SJSA1 (cell line): ENCODE measurements at regions not wholly inside any gene's neighbourhood (a gene's known extent, or its start where the extent isn't known, plus 50 kb on each side); places are given as distances from the start of the nearest gene placed in this dataset.

Experiments used
- DNase-seq, 2 experiments: peaks; one replicate each; pipeline ENCODE4 v3.0.0-alpha.2; 2015 to 2020; ENCODE audit warnings: low spot score in 2 of 2, low read depth in 1 of 2
- H3K27ac ChIP-seq: fragments of 250-450 bp; sonication (Bioruptor Pico); 2 replicates; pipeline ENCODE4 v1.5.1; 2020; ENCODE audit warnings: mild to moderate bottlenecking, moderate library complexity
- H3K27me3 ChIP-seq: fragments of 250-450 bp; sonication (Bioruptor Pico); replicated peaks from 2 replicates; pipeline ENCODE4 v1.5.1; 2020; ENCODE audit warnings: mild to moderate bottlenecking, moderate library complexity
- H3K36me3 ChIP-seq: fragments of 250-450 bp; sonication (Bioruptor Pico); 2 replicates; pipeline ENCODE4 v1.5.1; 2020; ENCODE audit warnings: mild to moderate bottlenecking
- H3K4me1 ChIP-seq: fragments of 250-450 bp; sonication (Bioruptor Pico); replicated peaks from 2 replicates; pipeline ENCODE4 v1.6.1; 2021; ENCODE audit warnings: mild to moderate bottlenecking
- H3K4me3 ChIP-seq: fragments of 250-450 bp; sonication (Bioruptor Pico); 2 replicates; pipeline ENCODE4 v1.5.1; 2020; ENCODE audit warnings: mild to moderate bottlenecking
- H3K9me3 ChIP-seq: fragments of 250-450 bp; sonication (Bioruptor Pico); replicated peaks from 2 replicates; pipeline ENCODE4 v1.5.1; 2020; ENCODE audit warnings: mild to moderate bottlenecking

DNA sequence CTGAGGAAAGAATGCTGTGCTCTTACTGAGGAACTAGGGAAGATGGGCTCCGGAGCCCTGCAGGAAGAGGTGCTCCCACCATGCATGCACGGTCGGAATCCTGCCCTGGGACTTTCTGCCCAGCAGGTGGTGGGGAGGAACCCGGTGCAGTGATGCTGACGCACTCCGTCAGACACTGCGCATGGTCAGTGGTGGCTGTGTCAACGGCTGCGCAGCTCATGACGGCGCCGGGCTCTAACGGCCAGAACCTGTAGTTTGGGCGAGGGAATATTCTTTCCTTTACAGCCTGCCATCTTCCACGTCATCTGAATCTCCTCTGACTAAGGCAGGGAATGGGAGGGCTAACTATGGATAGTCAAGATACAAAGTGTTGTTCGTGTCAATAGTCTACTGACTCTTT lies 189.2 kb upstream of the MGMT start:
- Histone ChIP-seq H3K4me3 (no peak overlapping the region), H3K9me3 (no peaks in the 10 kb centered on the region; the same call in none of the 2 replicates), H3K36me3 (no peaks in the 10 kb centered on the region), H3K27ac (no peak overlapping the region), H3K4me1 (no peaks in the 10 kb centered on the region), H3K27me3 (no peaks in the 10 kb centered on the region)
- no peak for DNase-seq

DNA sequence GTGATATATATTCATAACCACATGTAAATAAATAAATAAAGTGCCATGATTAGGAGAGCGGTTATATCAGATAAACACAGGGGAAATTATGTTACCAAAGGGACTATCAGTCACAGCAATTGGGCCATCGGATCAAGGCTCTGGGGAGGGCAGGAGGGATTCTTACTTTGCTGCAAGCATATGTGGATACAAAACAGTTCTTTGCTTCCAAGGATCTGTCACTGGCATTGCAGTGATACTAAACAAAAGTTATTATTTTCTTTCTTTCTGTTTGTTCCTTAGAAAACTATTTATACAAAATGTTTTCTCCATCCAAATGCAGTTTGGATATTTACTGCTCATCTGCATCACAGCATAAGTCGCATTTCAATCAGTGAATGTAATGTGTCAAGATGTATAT lies 188.4 kb upstream of the MGMT start:
- no peaks in the 10 kb centered on the region; the same call in none of the 2 replicates for H3K9me3 ChIP-seq
- DNase-seq = no peak
- H3K27ac ChIP-seq = no peak overlapping the region
- H3K36me3 ChIP-seq = no peaks in the 10 kb centered on the region
- H3K27me3 ChIP-seq = no peaks in the 10 kb centered on the region
- H3K4me3 ChIP-seq = no peak overlapping the region
- no peaks in the 10 kb centered on the region for H3K4me1 ChIP-seq

DNA sequence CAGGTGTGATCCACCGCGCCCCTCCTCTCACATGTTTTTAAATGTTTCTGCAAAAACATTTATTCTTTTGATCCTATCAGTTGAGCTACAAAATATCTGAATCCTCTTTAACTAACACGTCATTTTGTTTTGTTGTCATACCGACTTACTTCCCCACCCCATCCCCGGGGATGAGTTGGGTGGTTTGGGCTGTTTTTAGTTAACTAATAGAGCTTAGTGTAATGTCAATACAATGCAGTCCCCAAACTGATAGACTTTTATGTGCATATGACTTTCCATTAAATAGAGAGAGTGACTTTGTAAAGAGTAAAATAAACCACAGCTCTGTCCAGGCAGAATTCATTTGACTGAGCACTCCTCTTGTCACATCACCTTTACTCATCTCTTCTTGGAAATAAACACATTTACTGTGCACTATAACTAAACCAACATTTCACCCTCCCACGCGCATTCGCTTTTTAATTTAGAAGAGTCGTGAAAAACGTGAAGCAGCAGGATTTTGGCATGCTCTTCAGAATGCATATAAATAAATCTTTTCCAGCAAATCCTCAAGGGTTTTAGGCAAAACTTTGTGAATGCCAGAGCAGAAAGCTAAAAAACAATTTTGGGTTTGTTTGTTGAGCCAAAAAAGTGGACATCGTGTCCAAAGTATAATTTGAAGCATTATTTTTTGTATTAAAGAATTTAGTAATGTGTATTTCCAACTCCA lies 187.4 kb upstream of the MGMT start:
- no peak overlapping the region for H3K4me3 ChIP-seq
- DNase-seq = no peak
- no peaks in the 10 kb centered on the region for H3K36me3 ChIP-seq
- H3K9me3 ChIP-seq = no peaks in the 10 kb centered on the region; the same call in none of the 2 replicates
- no peak overlapping the region for H3K27ac ChIP-seq
- no peaks in the 10 kb centered on the region for H3K4me1 ChIP-seq
- H3K27me3 ChIP-seq = no peaks in the 10 kb centered on the region

DNA sequence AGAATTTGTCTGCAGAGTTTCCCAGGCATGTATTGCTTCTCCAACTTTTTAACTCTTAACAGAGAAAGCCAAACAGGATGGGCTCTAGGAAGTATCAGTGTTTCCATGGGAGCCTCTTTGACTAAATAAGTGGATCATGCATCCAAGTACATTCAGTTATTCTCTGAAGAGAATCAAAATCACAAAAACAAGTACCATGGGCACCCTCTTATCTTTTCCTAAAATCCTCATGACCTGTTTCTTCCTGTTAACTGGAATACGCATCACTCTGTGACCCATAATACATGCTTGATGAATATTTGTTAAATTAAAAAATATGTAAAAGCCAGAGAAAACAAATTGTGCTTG lies 186.9 kb upstream of the MGMT start:
- Histone ChIP-seq H3K36me3 (no peaks in the 10 kb centered on the region), H3K4me3 (no peak overlapping the region), H3K27ac (no peak overlapping the region), H3K4me1 (no peaks in the 10 kb centered on the region), H3K27me3 (no peaks in the 10 kb centered on the region), H3K9me3 (no peaks in the 10 kb centered on the region; the same call in none of the 2 replicates)
- DNase-seq = no peak

DNA sequence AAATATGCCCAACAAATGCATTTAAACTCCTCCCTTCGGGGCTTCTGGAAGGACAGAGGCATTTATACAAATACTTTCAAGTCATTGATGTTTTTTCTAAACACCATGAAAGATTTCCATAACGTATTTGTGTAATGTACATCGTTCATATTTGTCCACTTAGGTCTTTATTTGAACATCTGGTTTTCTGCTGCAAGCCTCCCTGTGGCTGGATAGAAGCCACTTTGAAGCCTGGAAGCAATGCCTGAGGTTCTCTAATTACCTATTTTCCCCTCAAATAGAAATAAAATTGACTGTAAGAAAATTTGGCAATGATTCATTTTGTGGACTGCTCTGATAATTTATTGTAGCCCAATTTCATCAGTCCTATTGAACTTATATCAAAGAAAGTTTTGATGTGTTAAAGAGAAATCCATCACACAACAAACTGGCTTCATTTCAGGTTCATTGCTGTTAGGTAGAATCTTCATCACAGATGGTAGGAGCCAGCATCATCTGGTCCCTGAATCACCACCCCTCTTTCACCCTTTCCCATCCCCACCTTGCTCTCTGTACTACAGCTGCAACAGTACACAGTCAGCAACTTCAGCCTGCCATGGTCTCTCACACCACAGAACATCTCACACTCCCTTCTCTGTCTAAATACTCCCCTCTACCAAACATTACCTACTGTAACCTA lies 186.0 kb upstream of the MGMT start:
- no peak for DNase-seq
- no peaks in the 10 kb centered on the region for H3K27me3 ChIP-seq
- no peak overlapping the region for H3K27ac ChIP-seq
- H3K36me3 ChIP-seq = no peaks in the 10 kb centered on the region
- H3K4me3 ChIP-seq = no peak overlapping the region
- H3K4me1 ChIP-seq = no peaks in the 10 kb centered on the region
- no peaks in the 10 kb centered on the region; the same call in 1 of the 2 replicates for H3K9me3 ChIP-seq

DNA sequence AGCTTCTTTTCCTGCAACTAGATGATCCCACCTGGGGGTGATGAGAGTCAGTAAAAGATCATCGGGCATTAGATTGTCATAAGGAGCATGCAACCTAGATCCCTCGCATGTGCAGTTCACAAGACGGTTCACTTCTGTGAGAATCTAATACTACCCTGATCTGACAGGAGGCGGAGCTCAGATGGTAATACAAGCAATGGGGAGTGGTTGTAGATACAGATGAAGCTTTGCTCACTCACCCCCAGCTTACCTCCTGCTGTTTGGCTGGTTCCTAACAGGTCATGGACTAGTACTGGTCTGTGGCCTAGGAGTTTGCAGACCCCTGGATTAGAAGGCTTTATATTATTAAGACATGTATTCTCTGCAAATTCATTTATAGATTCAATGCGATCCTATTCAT lies 181.6 kb upstream of the MGMT start:
- Histone ChIP-seq H3K9me3 (no peaks in the 10 kb centered on the region), H3K4me1 (no peaks in the 10 kb centered on the region), H3K27ac (no peak overlapping the region), H3K36me3 (no peaks in the 10 kb centered on the region), H3K27me3 (no peaks in the 10 kb centered on the region), H3K4me3 (no peak overlapping the region)
- DNase-seq = no peak

DNA sequence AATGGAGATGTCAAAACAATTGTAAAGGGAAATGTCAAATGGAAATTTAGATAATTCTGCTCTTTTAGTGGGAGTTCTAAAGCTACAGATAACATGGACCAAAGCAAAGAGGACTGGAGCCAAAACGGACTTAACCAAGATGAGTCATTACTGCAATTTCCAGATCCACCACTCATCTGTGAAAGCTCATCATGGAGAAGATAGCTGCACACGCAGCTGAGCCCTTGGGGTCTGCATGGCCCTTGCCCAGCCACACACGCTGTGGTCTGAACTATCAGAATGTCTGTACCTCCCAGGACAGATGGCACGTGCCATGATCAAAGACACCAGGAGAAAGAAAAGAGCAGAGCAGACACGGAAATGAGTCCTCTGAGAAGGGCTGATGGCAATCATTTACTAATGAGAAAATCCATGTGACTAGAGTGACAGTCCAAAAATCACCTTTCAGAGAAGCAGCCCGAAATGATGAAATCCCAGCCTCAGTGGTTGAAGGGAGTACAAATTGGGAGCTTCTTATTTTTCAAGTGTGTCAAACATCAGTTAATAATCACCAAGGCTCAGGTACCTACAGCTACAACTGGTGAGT lies 177.9 kb upstream of the MGMT start:
- Histone ChIP-seq H3K4me1 (no peaks in the 10 kb centered on the region), H3K27ac (no peak overlapping the region), H3K4me3 (no peak overlapping the region), H3K9me3 (no peaks in the 10 kb centered on the region), H3K36me3 (no peaks in the 10 kb centered on the region), H3K27me3 (no peaks in the 10 kb centered on the region)
- no peak for DNase-seq

DNA sequence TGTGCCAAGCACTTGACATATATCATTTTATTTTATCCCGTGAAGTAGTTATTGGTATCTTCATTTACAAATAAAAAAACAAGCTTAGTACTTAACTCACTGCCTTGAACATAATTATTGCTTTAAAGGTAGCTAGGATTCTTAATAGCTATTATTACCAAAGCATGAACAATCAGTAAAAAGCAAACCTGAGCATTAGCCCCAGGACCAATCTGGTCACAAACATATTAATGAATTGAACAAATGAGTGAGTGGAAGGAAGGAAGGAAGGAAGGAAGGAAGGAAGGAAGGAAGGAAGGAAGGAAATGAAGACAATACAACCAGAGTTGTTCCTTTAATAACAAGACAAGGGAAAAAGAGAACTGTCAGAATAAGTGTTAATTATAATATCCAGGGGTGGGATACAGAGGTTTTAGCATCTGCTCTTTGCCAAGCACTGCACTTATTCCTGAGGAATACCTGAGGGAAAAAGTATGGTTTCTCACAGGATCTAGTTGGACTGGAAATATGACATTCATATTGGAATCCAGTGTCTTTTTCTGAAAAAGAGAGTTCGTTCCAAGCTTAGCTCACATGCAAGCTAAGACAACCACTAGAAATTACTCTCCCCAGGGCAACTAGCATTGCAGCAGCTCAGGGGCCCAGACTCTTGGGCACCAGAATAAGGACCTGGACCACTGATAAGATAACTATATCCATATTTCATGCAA lies 172.9 kb upstream of the MGMT start:
- H3K9me3 ChIP-seq = no peaks in the 10 kb centered on the region; the same call in 1 of the 2 replicates
- no peaks in the 10 kb centered on the region for H3K4me1 ChIP-seq
- H3K27ac ChIP-seq = no peak overlapping the region
- no peaks in the 10 kb centered on the region for H3K36me3 ChIP-seq
- no peaks in the 10 kb centered on the region for H3K27me3 ChIP-seq
- no peak overlapping the region for H3K4me3 ChIP-seq
- no peak for DNase-seq

DNA sequence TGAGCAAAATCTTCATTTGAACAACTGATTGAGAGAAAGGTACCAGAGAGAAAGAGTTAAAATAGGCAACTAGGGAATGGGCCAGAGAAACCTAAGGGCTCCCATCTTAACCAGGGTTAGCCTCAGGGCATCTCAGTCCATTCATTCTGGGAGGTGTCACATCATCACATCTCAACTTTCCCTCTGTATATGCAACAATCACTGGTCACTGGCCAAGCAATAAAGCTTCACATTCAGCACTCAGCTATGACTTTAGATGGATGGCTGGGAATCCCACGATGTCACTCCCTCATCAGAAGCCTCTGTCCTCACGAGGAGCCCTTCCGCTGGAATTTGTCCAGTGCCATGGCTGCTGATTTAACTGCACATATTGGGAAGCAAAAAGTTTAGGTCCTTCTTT lies 172.1 kb upstream of the MGMT start:
- Histone ChIP-seq H3K27ac (no peak overlapping the region), H3K4me1 (no peaks in the 10 kb centered on the region), H3K4me3 (no peak overlapping the region), H3K36me3 (no peaks in the 10 kb centered on the region), H3K9me3 (no peaks in the 10 kb centered on the region; the same call in 1 of the 2 replicates), H3K27me3 (no peaks in the 10 kb centered on the region)
- DNase-seq = no peak

DNA sequence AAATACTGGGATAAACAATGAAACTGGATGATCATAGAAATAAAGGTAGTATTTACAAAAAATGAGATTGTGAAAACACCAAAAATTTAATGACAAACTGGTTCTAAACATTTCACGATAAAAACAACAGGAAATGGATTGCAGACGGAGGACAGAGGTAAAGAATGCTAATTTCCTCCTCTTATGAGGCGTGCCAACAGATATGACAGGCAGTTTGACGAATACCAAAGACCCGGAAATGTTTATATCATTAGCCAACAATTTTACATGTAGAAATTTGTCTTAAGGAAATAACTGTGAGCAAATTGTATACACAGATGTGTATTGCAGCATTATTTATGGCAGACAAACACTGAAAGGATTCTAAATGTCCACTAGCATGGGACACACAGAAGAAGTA lies 162.0 kb upstream of the MGMT start:
- no peak for DNase-seq
- no peaks in the 10 kb centered on the region for H3K27me3 ChIP-seq
- no peak overlapping the region for H3K27ac ChIP-seq
- peaks cover 5% of the 10 kb centered on the region; the same call in 1 of the 2 replicates for H3K9me3 ChIP-seq
- H3K4me3 ChIP-seq = no peak overlapping the region
- H3K36me3 ChIP-seq = no peaks in the 10 kb centered on the region
- no peaks in the 10 kb centered on the region for H3K4me1 ChIP-seq

DNA sequence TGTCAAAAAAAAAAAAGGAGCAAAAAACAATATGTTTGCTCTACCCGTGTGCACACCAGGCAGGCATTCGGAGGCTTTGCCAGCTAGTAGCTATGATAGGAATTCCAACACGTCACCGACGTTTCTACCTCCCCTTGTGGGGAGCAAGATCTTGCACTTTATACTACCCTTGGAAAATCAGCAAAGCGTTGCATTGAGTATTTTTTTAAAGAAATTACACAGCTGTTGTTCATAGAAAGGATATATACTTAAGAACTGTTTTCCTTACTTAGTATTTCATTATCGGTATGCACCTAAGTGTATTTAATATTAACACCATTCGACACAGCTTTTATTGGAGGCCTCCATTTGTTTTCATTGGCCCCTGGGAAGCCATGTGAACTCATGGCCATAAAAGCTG lies 159.9 kb upstream of the MGMT start:
- Histone ChIP-seq H3K4me1 (no peaks in the 10 kb centered on the region), H3K4me3 (no peak overlapping the region), H3K27ac (no peak overlapping the region), H3K36me3 (no peaks in the 10 kb centered on the region), H3K27me3 (no peaks in the 10 kb centered on the region), H3K9me3 (peaks cover 3% of the 10 kb centered on the region; the same call in 1 of the 2 replicates)
- no peak for DNase-seq

DNA sequence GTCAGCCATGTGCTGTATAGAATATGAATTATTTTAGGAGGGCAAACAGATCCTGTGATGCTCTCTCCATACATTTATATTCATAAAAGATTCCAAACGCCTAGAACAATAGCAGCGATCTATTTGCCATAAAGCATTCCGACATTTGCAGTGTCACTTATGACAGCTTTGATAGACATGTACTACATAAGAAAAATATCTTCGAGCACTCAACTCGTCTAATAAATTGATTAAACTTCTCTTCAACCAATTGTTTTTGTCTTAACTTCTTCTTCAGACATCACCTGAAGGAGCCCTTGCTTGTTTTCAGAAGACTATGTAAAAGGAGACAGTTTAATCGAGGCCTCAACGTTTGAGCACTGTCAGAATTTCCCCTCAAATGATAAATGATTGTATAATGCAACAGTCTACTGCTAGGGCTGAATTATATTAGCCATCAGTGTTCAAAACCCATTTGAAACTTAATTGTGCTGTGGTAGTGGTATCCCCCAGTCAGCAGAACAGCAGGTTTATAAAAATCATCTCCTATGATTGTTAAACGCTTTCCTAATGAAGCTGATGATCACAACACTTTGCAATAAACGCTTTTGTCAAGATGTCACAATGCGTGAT lies 158.0 kb upstream of the MGMT start:
- Histone ChIP-seq H3K9me3 (0 out of 2 replicates have a peak, but pooled peaks cover 3% of the 10 kb centered on the region), H3K36me3 (no peaks in the 10 kb centered on the region), H3K27me3 (no peaks in the 10 kb centered on the region), H3K27ac (no peak overlapping the region), H3K4me1 (no peaks in the 10 kb centered on the region), H3K4me3 (no peak overlapping the region)
- DNase-seq = no peak

DNA sequence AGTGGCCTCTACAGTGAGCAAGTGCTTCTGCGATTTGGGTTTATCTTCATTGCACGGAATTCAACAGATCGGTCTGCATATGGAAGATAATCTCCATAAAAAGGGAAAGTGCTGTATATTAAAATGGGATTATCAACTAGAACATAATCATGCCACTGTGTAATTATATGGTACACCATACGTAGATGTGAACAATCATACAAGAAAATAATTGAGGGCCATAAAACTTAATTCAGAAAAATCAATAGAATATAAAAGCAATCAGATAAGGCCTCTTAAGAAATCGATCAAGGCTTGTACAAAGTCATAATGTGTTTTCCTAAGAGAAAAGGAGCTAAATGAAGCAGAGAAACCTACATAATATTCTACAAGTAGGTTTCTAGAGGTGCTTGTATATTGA lies 157.5 kb upstream of the MGMT start:
- Histone ChIP-seq H3K27me3 (no peaks in the 10 kb centered on the region), H3K36me3 (no peaks in the 10 kb centered on the region), H3K27ac (no peak overlapping the region), H3K9me3 (0 out of 2 replicates have a peak, but pooled peaks cover 3% of the 10 kb centered on the region), H3K4me3 (no peak overlapping the region), H3K4me1 (no peaks in the 10 kb centered on the region)
- no peak for DNase-seq
